ENCODE measurements at regions not wholly inside any gene's neighbourhood (a gene's known extent, or its start where the extent isn't known, plus 50 kb on each side); places are given as distances from the start of the nearest gene placed in this dataset.

DNA sequence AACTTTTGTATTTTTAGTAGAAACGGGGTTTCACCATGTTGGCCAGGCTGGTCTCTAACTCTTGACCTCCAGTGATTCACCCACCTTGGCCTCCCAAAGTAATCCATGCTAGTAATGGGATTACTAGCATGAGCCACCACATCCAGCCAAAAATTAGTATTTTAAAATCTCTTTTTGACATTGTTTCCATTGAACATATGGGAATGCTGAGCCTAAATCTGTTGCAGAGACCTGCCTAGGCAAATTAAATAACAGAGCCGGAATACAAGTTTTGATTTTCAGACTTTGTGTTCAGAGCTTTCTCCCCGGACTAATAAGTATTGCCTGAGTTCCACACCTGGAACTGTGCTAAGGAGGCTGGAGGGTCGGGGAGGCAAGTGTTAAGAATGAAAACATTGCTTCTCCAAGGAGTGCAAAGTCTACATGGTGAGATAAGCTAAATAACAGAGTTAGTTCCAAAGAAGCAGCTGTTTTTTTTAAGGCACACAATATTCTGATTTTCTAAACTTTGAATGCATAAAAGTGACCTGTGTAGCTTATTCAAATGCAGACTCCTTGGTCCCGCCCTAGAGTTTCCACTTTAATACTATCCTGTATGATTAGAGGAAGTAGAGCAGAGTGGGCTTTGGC, 150.6 kb upstream of the CELF4 start:
- no peak overlapping the region for H3K4me3 ChIP-seq (ENCODE audit: low read depth, low read length)
- DNase-seq (ENCODE audit: low read depth) = no peak
- TF ChIP-seq, protein P1, sequence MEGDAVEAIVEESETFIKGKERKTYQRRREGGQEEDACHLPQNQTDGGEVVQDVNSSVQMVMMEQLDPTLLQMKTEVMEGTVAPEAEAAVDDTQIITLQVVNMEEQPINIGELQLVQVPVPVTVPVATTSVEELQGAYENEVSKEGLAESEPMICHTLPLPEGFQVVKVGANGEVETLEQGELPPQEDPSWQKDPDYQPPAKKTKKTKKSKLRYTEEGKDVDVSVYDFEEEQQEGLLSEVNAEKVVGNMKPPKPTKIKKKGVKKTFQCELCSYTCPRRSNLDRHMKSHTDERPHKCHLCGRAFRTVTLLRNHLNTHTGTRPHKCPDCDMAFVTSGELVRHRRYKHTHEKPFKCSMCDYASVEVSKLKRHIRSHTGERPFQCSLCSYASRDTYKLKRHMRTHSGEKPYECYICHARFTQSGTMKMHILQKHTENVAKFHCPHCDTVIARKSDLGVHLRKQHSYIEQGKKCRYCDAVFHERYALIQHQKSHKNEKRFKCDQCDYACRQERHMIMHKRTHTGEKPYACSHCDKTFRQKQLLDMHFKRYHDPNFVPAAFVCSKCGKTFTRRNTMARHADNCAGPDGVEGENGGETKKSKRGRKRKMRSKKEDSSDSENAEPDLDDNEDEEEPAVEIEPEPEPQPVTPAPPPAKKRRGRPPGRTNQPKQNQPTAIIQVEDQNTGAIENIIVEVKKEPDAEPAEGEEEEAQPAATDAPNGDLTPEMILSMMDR (conservative IDR thresholded peaks at IDR 0.05; ENCODE audit: low read depth, low read length) = no peak

DNA sequence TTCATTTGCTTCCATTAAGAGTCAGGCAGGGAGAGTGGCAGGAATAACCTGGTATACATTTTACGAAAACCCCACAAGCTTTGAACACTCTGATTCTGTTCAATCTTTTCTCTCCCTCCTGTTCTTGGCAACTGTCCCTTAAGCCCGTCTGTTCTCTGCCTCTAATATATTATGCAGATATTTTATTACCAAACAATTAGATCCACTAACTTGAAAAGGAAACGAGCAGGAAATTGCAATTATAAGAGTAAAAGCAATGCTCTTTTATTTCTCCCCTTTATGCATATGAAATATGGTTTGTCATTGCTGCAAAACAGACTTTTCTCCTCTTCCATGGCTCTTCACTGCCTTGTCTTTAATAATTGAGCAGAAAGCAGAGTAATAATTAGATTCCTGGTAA, 149.1 kb upstream of the CELF4 start:
- H3K4me3 ChIP-seq (ENCODE audit: low read depth, low read length) = no peak overlapping the region
- DNase-seq (ENCODE audit: low read depth) = no peak
- TF ChIP-seq, protein P1 (conservative IDR thresholded peaks at IDR 0.05; ENCODE audit: low read depth, low read length) = no peak

DNA sequence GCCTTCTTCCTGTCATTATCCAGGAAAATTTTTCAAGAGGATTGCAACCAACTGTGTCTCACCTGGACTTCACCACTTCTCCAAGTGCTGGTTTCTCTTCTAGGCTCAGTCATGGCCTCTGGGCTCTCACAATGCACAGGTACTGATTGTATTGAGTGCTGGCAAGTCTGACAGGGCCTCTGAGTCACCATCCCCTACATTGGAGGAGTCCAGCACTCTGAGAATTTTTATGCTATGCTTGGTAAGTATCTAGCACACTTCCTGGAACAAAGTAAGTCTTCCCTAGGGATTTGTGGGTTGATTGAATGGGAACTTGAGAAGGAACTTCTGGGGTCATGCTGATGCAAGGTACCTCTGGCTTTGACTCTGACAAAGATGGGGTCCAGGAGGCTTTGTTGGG, 147.2 kb upstream of the CELF4 start:
- DNase-seq (ENCODE audit: low read depth) = no peak
- TF ChIP-seq, protein P1 (conservative IDR thresholded peaks at IDR 0.05; ENCODE audit: low read depth, low read length) = no peak

DNA sequence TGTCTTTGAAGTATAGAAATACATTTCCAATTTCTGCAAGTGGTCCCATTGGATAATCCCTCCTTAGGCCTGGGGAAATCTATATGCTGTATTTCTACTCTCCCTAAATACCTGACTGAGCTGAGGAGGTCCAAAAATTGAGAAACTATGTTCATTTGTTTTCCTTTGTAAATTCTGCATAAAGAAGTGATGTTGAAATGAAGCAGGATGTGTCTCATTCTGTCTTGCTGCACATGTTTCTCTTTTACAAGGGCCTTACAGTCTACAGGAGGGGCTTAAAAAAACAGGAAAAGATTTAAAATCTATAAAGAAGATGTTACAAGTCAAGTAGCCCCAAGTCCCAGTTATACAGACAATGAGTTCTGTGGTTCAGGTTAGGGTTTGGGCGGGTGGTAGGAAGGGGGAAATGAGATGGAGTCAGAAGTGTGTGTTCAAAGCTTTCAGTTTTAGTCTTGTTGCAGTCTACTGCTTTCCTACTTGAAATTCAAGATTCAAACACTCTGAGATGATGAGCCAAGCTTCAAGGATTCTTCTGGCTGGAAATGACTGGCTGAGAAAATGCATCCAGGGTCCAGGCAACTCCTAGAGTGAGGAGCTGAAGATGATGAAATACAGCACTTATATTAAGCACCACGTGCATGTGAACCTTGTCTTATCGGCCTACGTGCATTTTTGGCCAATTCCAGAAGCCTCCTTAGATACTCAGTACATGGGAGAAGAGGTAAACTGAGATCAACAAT, 146.3 kb upstream of the CELF4 start:
- TF ChIP-seq, protein P1 (conservative IDR thresholded peaks at IDR 0.05; ENCODE audit: low read depth, low read length) = no peak
- no peak overlapping the region for H3K4me3 ChIP-seq (ENCODE audit: low read depth, low read length)
- DNase-seq (ENCODE audit: low read depth) = no peak

More for the DNA sequence above, 147.2 kb upstream of the CELF4 start:
- no peak overlapping the region for H3K4me3 ChIP-seq (ENCODE audit: low read depth, low read length)

DNA sequence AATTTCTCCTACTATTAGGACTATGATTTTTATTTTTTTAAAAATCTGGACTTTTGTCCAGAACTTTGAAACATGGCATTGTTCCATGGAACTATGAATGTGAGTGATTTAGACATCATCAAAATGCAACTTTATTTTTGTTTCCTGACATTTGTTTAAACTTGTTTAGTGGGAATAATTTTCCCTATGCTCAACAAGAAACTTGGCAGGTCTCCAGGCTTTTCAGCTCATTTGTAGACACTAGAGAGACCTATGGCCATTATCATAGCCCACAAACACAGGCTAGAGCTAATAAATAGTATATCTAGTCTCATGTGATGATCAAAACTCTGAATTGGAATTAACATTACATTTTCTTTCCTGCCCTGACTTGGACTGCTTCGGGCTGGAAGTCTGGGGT, 145.1 kb upstream of the CELF4 start:
- TF ChIP-seq, protein P1 (conservative IDR thresholded peaks at IDR 0.05; ENCODE audit: low read depth, low read length) = no peak
- no peak overlapping the region for H3K4me3 ChIP-seq (ENCODE audit: low read depth, low read length)
- DNase-seq (ENCODE audit: low read depth) = no peak

DNA sequence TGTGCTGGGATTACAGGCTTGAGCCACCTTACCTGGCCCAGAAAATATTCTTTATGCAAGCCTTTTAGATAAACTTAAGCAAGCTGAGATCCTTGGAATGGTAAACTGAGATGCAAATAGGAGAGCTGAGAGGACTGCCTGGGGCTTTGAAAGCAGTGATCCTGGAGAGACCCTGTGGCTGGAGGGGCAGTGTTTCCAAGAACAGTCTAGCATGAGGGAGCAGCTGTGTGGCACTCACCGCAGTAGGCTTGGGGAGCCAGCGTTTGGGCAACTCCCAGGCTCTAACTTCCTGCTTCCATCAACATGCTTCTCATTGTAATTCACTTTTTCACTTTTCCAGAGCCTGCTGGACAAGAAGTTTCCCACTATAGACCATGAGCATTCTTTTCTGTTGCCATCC, 144.1 kb upstream of the CELF4 start:
- H3K4me3 ChIP-seq (ENCODE audit: low read depth, low read length) = no peak overlapping the region
- DNase-seq (ENCODE audit: low read depth) = no peak
- TF ChIP-seq, protein P1 (conservative IDR thresholded peaks at IDR 0.05; ENCODE audit: low read depth, low read length) = no peak

DNA sequence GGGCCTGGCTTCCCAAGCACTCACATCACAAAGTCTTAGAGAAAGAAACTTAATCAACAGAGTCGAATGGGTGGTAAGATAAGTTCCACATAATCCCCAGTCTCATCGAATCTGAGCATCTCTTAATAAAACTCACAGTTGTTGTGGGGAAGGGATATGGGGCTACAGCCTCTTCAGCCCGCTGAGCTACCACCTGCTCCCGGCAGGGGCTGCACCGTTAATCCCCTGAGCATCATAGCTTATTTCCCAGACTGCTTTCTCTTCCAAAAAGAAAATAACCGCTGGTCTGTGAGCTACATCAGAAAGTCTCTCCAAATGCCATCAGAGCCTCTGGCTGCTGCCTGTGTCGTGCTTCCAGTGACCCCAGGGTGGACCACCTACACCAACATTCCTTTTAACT, 139.4 kb upstream of the CELF4 start:
- DNase-seq (ENCODE audit: low read depth) = no peak
- H3K4me3 ChIP-seq (ENCODE audit: low read depth, low read length) = no peak overlapping the region
- TF ChIP-seq, protein P1 (conservative IDR thresholded peaks at IDR 0.05; ENCODE audit: low read depth, low read length) = no peak
